ENCODE measurements at regions not wholly inside any gene's neighbourhood (a gene's known extent, or its start where the extent isn't known, plus 50 kb on each side); places are given as distances from the start of the nearest gene placed in this dataset.
"Not testable (repeated sequence)": the region's sequence is repeated elsewhere in the genome, so short reads cannot be mapped to it uniquely, and the experiment has no call there.

DNA sequence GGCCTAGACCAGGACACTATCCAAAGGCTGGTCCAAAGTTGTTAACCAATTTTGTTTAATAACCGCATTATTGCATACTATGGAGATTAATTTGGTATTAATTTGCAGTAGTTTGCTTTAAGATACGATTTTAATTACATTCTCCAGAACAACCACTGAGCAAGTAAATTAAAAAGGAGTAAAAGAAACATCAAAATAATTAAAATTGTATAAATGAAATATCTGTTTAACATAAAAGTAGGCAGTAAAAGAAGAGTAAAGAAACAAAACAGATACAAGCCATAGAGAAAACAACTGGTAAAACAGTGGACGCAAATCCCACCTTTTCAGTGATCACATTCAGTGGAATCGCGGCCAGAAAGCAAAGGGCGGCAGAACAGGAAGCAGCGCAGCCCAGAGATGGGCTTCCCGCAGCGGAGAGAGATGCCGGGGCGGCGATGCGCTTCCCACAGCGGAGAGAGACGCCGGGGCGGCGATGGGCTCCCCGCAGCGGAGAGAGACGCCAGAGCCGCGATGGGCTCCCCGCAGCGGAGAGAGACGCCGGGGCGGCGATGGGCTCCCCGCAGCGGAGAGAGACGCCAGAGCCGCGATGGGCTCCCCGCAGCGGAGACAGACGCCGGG lies 176.8 kb downstream of the RTP5 start:
- ATAC-seq (ENCODE audit: poor library complexity) (peak; percentile 29), DNase-seq (peak in 1 of 14 experiments; percentile 4)
- CTCF ChIA-PET: no interaction called here
- TF ChIP-seq, protein P1, sequence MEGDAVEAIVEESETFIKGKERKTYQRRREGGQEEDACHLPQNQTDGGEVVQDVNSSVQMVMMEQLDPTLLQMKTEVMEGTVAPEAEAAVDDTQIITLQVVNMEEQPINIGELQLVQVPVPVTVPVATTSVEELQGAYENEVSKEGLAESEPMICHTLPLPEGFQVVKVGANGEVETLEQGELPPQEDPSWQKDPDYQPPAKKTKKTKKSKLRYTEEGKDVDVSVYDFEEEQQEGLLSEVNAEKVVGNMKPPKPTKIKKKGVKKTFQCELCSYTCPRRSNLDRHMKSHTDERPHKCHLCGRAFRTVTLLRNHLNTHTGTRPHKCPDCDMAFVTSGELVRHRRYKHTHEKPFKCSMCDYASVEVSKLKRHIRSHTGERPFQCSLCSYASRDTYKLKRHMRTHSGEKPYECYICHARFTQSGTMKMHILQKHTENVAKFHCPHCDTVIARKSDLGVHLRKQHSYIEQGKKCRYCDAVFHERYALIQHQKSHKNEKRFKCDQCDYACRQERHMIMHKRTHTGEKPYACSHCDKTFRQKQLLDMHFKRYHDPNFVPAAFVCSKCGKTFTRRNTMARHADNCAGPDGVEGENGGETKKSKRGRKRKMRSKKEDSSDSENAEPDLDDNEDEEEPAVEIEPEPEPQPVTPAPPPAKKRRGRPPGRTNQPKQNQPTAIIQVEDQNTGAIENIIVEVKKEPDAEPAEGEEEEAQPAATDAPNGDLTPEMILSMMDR (IDR thresholded peaks at IDR 0.05): no peak
- Histone ChIP-seq H3K4me3 (ENCODE audit: low read length) (no peak overlapping the region), H3K36me3 (ENCODE audit: insufficient read depth, low read length) (no peaks in the 10 kb centered on the region), H3K27ac (ENCODE audit: low read depth in 1 of 2, low read length in 2 of 2) (no peak overlapping the region), H3K27me3 (ENCODE audit: control insufficient read depth in 1 of 2, insufficient read depth in 2 of 2, low read length in 2 of 2) (peaks cover 0 to 3% of the 10 kb centered on the region in 2 experiments), H3K9me3 (ENCODE audit: control insufficient read depth in 1 of 2, insufficient read depth in 1 of 2, low read length in 2 of 2) (peaks cover 0 to 8% of the 10 kb centered on the region in 2 experiments), H3K4me1 (ENCODE audit: insufficient read depth, low read length) (no peaks in the 10 kb centered on the region)
- intact Hi-C loops (cut with DNase I, micrococcal nuclease): no loop called here
- H3K9me3 Mint-ChIP-seq: no peaks in the 10 kb centered on the region
- peak overlapping the region; percentile 85 for H3K4me3 Mint-ChIP-seq
- H3K36me3 Mint-ChIP-seq (ENCODE audit: low read depth): no peaks in the 10 kb centered on the region
- POLR2A ChIA-PET: no interaction called here
- H3K4me1 Mint-ChIP-seq (ENCODE audit: low read depth): no peaks in the 10 kb centered on the region
- H3K27ac Mint-ChIP-seq: no peak overlapping the region
- H3K27me3 Mint-ChIP-seq: peaks cover 62% of the 10 kb centered on the region

DNA sequence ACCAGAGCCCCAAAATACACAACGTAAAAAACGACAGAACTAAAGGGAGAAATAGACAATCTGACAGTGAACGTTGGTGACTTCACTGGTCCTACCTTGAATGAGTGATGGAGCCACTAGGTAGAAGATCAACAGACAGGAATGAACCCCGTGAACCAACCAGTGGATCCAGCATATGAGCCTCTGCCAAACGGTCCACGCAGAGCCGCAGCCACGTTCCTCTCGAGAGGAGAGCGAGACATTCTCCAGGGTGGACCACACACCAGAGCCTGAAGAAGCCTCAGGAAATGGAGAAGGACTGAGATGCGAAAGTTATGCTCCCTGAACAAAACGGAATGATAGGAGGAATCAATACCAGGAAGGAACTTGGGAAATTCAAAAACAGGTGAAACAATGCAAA lies 178.4 kb downstream of the RTP5 start:
- CTCF ChIA-PET: no interaction called here
- TF ChIP-seq, protein P1 (IDR thresholded peaks at IDR 0.05): no peak
- no peaks in the 10 kb centered on the region for H3K4me1 Mint-ChIP-seq (ENCODE audit: low read depth)
- peaks cover 58% of the 10 kb centered on the region for H3K27me3 Mint-ChIP-seq
- Histone ChIP-seq H3K27ac (ENCODE audit: low read depth in 1 of 2, low read length in 2 of 2) (no peak overlapping the region), H3K9me3 (ENCODE audit: control insufficient read depth in 1 of 2, insufficient read depth in 1 of 2, low read length in 2 of 2) (no peaks in the 10 kb centered on the region), H3K27me3 (ENCODE audit: control insufficient read depth in 1 of 2, insufficient read depth in 2 of 2, low read length in 2 of 2) (peaks cover 0 to 3% of the 10 kb centered on the region in 2 experiments), H3K4me3 (ENCODE audit: low read length) (no peak overlapping the region), H3K4me1 (ENCODE audit: insufficient read depth, low read length) (no peaks in the 10 kb centered on the region), H3K36me3 (ENCODE audit: insufficient read depth, low read length) (no peaks in the 10 kb centered on the region)
- H3K9me3 Mint-ChIP-seq: no peaks in the 10 kb centered on the region
- no peaks in the 10 kb centered on the region for H3K36me3 Mint-ChIP-seq (ENCODE audit: low read depth)
- ATAC-seq (ENCODE audit: poor library complexity): no peak
- H3K4me3 Mint-ChIP-seq: no peak overlapping the region
- no peak for DNase-seq
- POLR2A ChIA-PET: no interaction called here
- no peak overlapping the region for H3K27ac Mint-ChIP-seq
- intact Hi-C loops (cut with DNase I, micrococcal nuclease): no loop called here

DNA sequence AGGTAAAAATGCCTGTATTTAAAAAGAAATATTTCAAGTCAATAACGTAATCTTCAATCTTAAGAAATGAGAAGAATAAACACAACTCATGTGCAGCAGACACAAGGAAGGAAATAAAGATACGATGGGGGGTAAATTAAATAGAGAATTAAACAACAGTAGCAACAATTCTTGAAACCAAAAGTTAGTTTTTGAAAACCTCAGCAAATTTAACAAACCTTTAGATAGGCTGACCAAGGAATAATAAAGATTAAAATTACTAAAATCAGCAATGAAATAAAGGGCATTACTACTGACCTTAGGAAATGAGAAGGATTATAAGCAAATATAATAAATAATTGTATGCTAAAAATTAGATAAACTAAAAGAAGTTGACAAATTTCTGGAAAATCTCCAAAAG lies 178.9 kb downstream of the RTP5 start:
- ATAC-seq (ENCODE audit: poor library complexity) (no peak), DNase-seq (no peak)
- no peak overlapping the region for H3K4me3 ChIP-seq (ENCODE audit: low read length)
- Mint-ChIP-seq H3K9me3 (no peaks in the 10 kb centered on the region), H3K27ac (no peak overlapping the region), H3K36me3 (ENCODE audit: low read depth) (no peaks in the 10 kb centered on the region), H3K4me1 (ENCODE audit: low read depth) (no peaks in the 10 kb centered on the region), H3K4me3 (no peak overlapping the region), H3K27me3 (peaks cover 58% of the 10 kb centered on the region)
- H3K9me3 ChIP-seq (ENCODE audit: control insufficient read depth in 1 of 2, insufficient read depth in 1 of 2, low read length in 2 of 2): no peaks in the 10 kb centered on the region
- CTCF ChIA-PET: no interaction called here
- TF ChIP-seq, protein P1 (IDR thresholded peaks at IDR 0.05): no peak
- peaks cover 0 to 3% of the 10 kb centered on the region in 2 experiments for H3K27me3 ChIP-seq (ENCODE audit: control insufficient read depth in 1 of 2, insufficient read depth in 2 of 2, low read length in 2 of 2)
- POLR2A ChIA-PET: no interaction called here
- H3K36me3 ChIP-seq (ENCODE audit: insufficient read depth, low read length): no peaks in the 10 kb centered on the region
- H3K27ac ChIP-seq (ENCODE audit: low read depth in 1 of 2, low read length in 2 of 2): no peak overlapping the region
- intact Hi-C loops (cut with DNase I, micrococcal nuclease): no loop called here
- no peaks in the 10 kb centered on the region for H3K4me1 ChIP-seq (ENCODE audit: insufficient read depth, low read length)

DNA sequence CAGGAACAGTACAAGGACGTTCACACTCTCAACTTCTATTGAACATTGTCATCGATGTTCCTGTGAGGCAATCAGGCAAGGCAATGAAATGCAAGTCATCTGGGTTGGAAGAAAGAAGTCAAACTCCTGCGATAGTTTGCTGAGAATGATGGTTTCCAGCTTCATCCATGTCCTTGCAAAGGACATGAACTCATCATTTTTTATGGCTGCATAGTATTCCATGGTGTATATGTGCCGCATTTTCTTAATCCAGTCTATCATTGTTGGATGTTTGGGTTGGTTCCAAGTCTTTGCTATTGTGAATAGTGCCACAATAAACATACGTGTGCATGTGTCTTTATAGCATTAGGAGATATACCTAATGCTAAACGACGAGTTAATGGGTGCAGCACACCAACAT lies 180.0 kb downstream of the RTP5 start:
- H3K36me3 Mint-ChIP-seq (ENCODE audit: low read depth); H3K4me3 ChIP-seq (ENCODE audit: low read length); H3K27me3 ChIP-seq (ENCODE audit: control insufficient read depth in 1 of 2, insufficient read depth in 2 of 2, low read length in 2 of 2); H3K36me3 ChIP-seq (ENCODE audit: insufficient read depth, low read length); CTCF ChIA-PET; DNase-seq; H3K4me1 ChIP-seq (ENCODE audit: insufficient read depth, low read length); H3K9me3 ChIP-seq (ENCODE audit: control insufficient read depth in 1 of 2, insufficient read depth in 1 of 2, low read length in 2 of 2); POLR2A ChIA-PET; H3K4me1 Mint-ChIP-seq (ENCODE audit: low read depth); intact Hi-C loops (cut with DNase I, micrococcal nuclease); H3K27ac ChIP-seq (ENCODE audit: low read depth in 1 of 2, low read length in 2 of 2); H3K9me3 Mint-ChIP-seq; ATAC-seq (ENCODE audit: poor library complexity); H3K27ac Mint-ChIP-seq; H3K4me3 Mint-ChIP-seq: not testable (repeated sequence)
- H3K27me3 Mint-ChIP-seq: peaks cover 60% of the 10 kb centered on the region

All from CD4-positive, alpha-beta T cell (primary cell).